Lung (tissue), 11 donors: ENCODE measurements at regions not wholly inside any gene's neighbourhood (a gene's known extent, or its start where the extent isn't known, plus 50 kb on each side); places are given as distances from the start of the nearest gene placed in this dataset.

Experiments
- ATAC-seq: fragments of 200-7000 bp; cut with Tn5 transposase; one replicate; pipeline ENCODE4 v1.9.1; 2020; ENCODE audit warnings: moderate number of reproducible peaks; ENCODE audit not compliant: insufficient read depth, low FRiP score
- DNase-seq, 3 donors: peaks; one replicate each; pipeline ENCODE4 v3.0.0-alpha.2; 2013 to 2017
- H3K27ac ChIP-seq, 2 donors: one replicate each; pipeline ENCODE4 v1.5.1; 2013; ENCODE audit warnings: mild to moderate bottlenecking in 2 of 2, moderate library complexity in 2 of 2, control low read depth in 1 of 2, inconsistent platforms in 1 of 2, low read depth in 1 of 2, low read length in 1 of 2
- H3K27me3 ChIP-seq, 3 donors: one replicate each; pipeline ENCODE4 v1.5.1; 2013; ENCODE audit warnings: low read length in 2 of 3; ENCODE audit not compliant: control insufficient read depth in 3 of 3, insufficient read depth in 3 of 3
- H3K36me3 ChIP-seq, 4 donors: one replicate each; pipeline ENCODE4 v1.5.1; 2013; ENCODE audit warnings: low read length in 4 of 4, mild to moderate bottlenecking in 1 of 4, moderate library complexity in 1 of 4; ENCODE audit not compliant: control insufficient read depth in 4 of 4, insufficient read depth in 4 of 4
- H3K4me1 ChIP-seq, 5 donors: one replicate each; pipeline ENCODE4 v1.5.1; 2013; ENCODE audit warnings: low read length in 5 of 5, mild to moderate bottlenecking in 2 of 5, moderate library complexity in 1 of 5; ENCODE audit not compliant: control insufficient read depth in 5 of 5, insufficient read depth in 5 of 5
- H3K4me3 ChIP-seq: one replicate; pipeline ENCODE4 v1.5.1; 2013; ENCODE audit warnings: mild to moderate bottlenecking, control low read depth, moderate library complexity
- H3K9ac ChIP-seq, 2 donors: one replicate each; pipeline ENCODE4 v1.5.1; 2013; ENCODE audit warnings: low read length in 2 of 2, control low read depth in 1 of 2; ENCODE audit not compliant: insufficient read depth in 1 of 2
- H3K9me3 ChIP-seq, 4 donors: one replicate each; pipeline ENCODE4 v1.5.1; 2013; ENCODE audit warnings: low read length in 3 of 4, mild to moderate bottlenecking in 1 of 4, moderate library complexity in 1 of 4; ENCODE audit not compliant: control insufficient read depth in 4 of 4, insufficient read depth in 3 of 4
- CTCF ChIP-seq: IDR thresholded peaks from 2 replicates; pipeline ENCODE4 v1.5.1; 2012; ENCODE audit warnings: mild to moderate bottlenecking; ENCODE audit errors: control extremely low read depth, extremely low read depth
- WGBS, 2 donors: extraction: QIAGEN DNeasy Blood & Tissue Kit; methylation state at CpG; one replicate each; pipeline ENCODE4 v1.1.7; 2013; 5-methylcytosine and 5-hydroxymethylcytosine counted together
- donor health status: control.
- donor health status: control.
- donor health status: Bipolar disorder and iron deficiency.
- donor health status: healthy.
- donor health status: DM: yes; HTN: yes; CAD: no.

DNA sequence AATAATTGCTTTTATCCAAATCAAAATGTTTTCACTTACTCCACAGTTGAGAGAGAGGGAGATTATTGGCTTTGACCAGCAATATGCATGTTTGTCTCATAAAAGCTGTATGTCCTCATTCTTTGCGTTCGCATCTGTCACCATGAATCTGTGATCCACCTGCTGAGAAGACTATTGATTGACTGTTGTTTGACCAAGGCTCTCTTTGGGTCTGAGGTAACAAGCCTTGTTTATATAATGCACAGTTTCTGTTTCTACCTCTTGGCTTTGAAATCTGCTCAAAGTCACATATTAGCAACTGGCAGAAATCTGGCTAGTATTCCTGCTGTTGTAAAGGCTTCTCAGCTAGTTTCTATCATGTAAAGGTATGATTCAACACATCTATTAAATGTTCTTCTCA is 157.0 kb downstream of the LYPLAL1 start:
- no peak for DNase-seq
- no peak for TF ChIP-seq CTCF
- ATAC-seq = no peak
- no peak overlapping the region for H3K4me3 ChIP-seq
- H3K9me3 ChIP-seq = peaks cover 0 to 2% (median 0%) of the 10 kb centered on the region in 4 donors
- peaks cover 0 to 5% (median 0%) of the 10 kb centered on the region in 5 donors for H3K4me1 ChIP-seq
- H3K27ac ChIP-seq = no peak overlapping the region
- 65 to 92% methylated on average over 2 of the region's 2 CpGs for WGBS, 2 donors
- H3K36me3 ChIP-seq = peaks cover 0 to 2% (median 0%) of the 10 kb centered on the region in 4 donors
- no peak overlapping the region for H3K9ac ChIP-seq
- no peaks in the 10 kb centered on the region for H3K27me3 ChIP-seq

GRCh38 chr1:219330001-219330400 is 156.3 kb downstream of the LYPLAL1 start:
- ATAC-seq (no peak), DNase-seq (no peak)

GRCh38 chr1:219329578-219329977 is 155.9 kb downstream of the LYPLAL1 start:
- no peak for TF ChIP-seq CTCF
- H3K9ac ChIP-seq = no peak overlapping the region
- no peak overlapping the region for H3K4me3 ChIP-seq
- no peak overlapping the region for H3K27ac ChIP-seq
- H3K4me1 ChIP-seq = peaks cover 0 to 5% (median 0%) of the 10 kb centered on the region in 5 donors
- 68 to 69% methylated on average over 4 of the region's 4 CpGs for WGBS, 2 donors
- peaks cover 0 to 2% (median 0%) of the 10 kb centered on the region in 4 donors for H3K36me3 ChIP-seq
- H3K9me3 ChIP-seq = peaks cover 0 to 2% (median 0%) of the 10 kb centered on the region in 4 donors
- DNase-seq = no peak
- no peak for ATAC-seq
- no peaks in the 10 kb centered on the region for H3K27me3 ChIP-seq

More at GRCh38 chr1:219330001-219330400, 156.3 kb downstream of the LYPLAL1 start:
- Histone ChIP-seq H3K36me3 (peaks cover 0 to 2% (median 0%) of the 10 kb centered on the region in 4 donors), H3K9me3 (peaks cover 0 to 2% (median 0%) of the 10 kb centered on the region in 4 donors), H3K4me3 (no peak overlapping the region), H3K27ac (no peak overlapping the region), H3K9ac (no peak overlapping the region), H3K4me1 (peaks cover 0 to 5% (median 0%) of the 10 kb centered on the region in 5 donors), H3K27me3 (no peaks in the 10 kb centered on the region)
- TF ChIP-seq CTCF = no peak

GRCh38 chr1:219326843-219327242 is 153.2 kb downstream of the LYPLAL1 start:
- Histone ChIP-seq H3K36me3 (peaks cover 0 to 2% (median 0%) of the 10 kb centered on the region in 4 donors), H3K4me1 (peaks cover 0 to 14% (median 0%) of the 10 kb centered on the region in 5 donors), H3K4me3 (no peak overlapping the region), H3K9me3 (peaks cover 0 to 2% (median 0%) of the 10 kb centered on the region in 4 donors), H3K9ac (no peak overlapping the region), H3K27me3 (no peaks in the 10 kb centered on the region), H3K27ac (no peak overlapping the region)
- TF ChIP-seq CTCF = no peak
- 93 to 97% methylated on average over 9 of the region's 9 CpGs for WGBS, 2 donors
- DNase-seq = no peak
- no peak for ATAC-seq
